Peyer's patch (tissue), 4 donors: ENCODE measurements at regions not wholly inside any gene's neighbourhood (a gene's known extent, or its start where the extent isn't known, plus 50 kb on each side); places are given as distances from the start of the nearest gene placed in this dataset.

ENCODE experiments used
- POLR2A ChIP-seq, 2 donors: fragments of 450-650 bp; IDR thresholded peaks; one replicate each; pipeline ENCODE4 v1.5.1; 2017; ENCODE audit warnings: antibody characterized with exemption in 2 of 2, mild to moderate bottlenecking in 2 of 2, moderate library complexity in 2 of 2
- TF ChIP-seq, protein P1 (sequence below), 6 experiments: fragments of 450-650 bp in 4 of 6; fragments of 200-600 bp in 2 of 6; sonication (generic) in 1 of 6; IDR thresholded peaks; one replicate each; pipeline ENCODE4 v1.5.1; 2017 to 2019; ENCODE audit warnings: antibody characterized with exemption in 6 of 6, mild to moderate bottlenecking in 3 of 6, moderate library complexity in 1 of 6

DNA sequence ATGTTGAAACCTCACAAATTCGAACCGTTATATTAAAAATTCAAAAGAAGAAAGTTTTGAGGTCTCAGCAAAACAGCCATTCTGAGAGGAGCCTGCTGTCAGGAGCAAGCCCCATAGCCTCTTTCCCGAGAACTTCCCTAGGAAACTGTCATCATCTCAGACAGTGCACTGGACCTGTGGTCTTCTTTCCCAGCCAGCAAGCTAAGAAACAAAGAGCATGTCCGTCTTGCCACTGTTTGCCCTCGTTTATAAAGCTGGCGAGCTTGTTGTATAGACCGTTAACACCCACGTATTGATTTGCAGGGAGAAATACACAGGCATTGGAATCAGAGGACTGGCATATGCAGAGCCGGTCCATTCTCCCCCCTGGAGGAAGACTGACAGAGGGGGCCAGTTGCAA is 407.0 kb downstream of the NPHP4 start:
- TF ChIP-seq, protein P1, sequence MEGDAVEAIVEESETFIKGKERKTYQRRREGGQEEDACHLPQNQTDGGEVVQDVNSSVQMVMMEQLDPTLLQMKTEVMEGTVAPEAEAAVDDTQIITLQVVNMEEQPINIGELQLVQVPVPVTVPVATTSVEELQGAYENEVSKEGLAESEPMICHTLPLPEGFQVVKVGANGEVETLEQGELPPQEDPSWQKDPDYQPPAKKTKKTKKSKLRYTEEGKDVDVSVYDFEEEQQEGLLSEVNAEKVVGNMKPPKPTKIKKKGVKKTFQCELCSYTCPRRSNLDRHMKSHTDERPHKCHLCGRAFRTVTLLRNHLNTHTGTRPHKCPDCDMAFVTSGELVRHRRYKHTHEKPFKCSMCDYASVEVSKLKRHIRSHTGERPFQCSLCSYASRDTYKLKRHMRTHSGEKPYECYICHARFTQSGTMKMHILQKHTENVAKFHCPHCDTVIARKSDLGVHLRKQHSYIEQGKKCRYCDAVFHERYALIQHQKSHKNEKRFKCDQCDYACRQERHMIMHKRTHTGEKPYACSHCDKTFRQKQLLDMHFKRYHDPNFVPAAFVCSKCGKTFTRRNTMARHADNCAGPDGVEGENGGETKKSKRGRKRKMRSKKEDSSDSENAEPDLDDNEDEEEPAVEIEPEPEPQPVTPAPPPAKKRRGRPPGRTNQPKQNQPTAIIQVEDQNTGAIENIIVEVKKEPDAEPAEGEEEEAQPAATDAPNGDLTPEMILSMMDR (IDR thresholded peaks at IDR 0.05): no peak
- TF ChIP-seq POLR2A (IDR thresholded peaks at IDR 0.05): no peak
